HG02885 (cell line): ENCODE measurements at regions not wholly inside any gene's neighbourhood (a gene's known extent, or its start where the extent isn't known, plus 50 kb on each side); places are given as distances from the start of the nearest gene placed in this dataset.
A peak's percentile ranks its signal among the peaks of the same experiment; 100 is the strongest.
"Not testable (repeated sequence)": the region's sequence is repeated elsewhere in the genome, so short reads cannot be mapped to it uniquely, and the experiment has no call there.

ENCODE experiments used
- ATAC-seq: cut with Tn5 transposase; IDR thresholded peaks from one replicate; pipeline ENCODE4 v1.9.1; 2021; ENCODE audit warnings: mild to moderate bottlenecking; ENCODE audit not compliant: unreplicated experiment, poor library complexity

- ATAC-seq: not testable (repeated sequence)
These were observed 237.2 kb upstream of the PLGLB1 start for GRCh38 chr2:87258887-87259286.

- ATAC-seq: not testable (repeated sequence)
These were observed 240.6 kb upstream of the PLGLB1 start for GRCh38 chr2:87262184-87262702.

- ATAC-seq: not testable (repeated sequence)
These were observed 242.3 kb upstream of the PLGLB1 start for GRCh38 chr2:87263868-87264518.

DNA sequence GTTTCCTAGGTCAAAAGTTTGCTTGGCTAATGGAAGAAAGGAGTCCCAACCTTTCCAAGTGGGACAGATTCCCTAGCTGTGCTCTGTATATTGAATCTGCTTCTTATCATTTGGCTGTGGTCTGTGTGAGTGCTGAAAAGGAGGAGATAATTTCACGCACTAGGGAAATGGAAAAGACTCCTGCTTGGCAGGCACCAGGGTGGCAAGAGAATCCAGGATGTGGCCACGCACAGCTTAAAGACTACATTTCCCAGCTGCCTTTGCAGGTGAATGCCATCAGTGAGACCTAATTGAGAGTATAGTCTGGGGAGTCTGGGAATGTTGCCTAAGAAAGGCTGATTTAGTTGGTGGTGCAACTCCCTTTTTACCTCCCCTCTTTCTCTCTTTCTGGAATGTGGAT is 253.5 kb upstream of the PLGLB1 start:
- not testable (repeated sequence) for ATAC-seq

- not testable (repeated sequence) for ATAC-seq
These were observed 254.5 kb upstream of the PLGLB1 start for GRCh38 chr2:87275974-87276629.

DNA sequence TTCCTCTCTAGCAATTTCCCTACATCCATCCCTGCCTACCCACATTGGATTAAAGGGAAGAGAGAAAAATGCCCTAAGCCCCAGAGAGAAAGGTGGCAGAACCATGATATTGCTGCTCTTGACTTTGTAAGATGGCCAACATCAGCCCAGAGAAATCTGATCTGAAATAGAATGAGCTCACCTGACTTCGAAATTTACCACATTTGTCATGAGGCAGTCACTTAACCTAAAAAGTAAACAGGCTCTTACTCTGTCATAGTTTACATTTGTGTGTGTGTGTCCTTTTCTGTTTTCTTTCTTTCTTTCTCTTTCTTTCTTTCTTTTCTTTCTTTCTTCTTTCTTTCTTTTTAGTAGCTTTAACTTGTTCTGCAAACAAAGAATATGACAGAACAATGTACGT is 255.0 kb upstream of the PLGLB1 start:
- not testable (repeated sequence) for ATAC-seq

DNA sequence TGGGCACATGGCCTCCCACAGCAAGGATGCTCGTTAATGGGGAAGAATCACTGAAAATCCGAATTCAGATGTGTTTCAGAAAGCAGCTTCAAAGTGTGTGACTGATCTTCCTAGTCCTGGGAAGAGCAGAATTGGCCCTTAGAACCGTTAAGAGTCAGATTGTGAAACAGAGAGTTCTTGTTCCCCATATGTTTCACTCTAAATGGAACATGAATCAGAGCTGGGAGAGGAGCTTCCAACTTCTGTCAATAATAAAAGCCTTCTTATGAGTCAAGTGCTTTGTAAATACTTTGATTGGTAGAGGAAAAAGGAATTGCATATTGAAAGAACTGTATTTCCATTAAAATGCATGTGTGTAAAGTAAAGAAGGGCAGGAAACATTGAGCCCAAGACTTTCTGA is 256.1 kb upstream of the PLGLB1 start:
- ATAC-seq: not testable (repeated sequence)

DNA sequence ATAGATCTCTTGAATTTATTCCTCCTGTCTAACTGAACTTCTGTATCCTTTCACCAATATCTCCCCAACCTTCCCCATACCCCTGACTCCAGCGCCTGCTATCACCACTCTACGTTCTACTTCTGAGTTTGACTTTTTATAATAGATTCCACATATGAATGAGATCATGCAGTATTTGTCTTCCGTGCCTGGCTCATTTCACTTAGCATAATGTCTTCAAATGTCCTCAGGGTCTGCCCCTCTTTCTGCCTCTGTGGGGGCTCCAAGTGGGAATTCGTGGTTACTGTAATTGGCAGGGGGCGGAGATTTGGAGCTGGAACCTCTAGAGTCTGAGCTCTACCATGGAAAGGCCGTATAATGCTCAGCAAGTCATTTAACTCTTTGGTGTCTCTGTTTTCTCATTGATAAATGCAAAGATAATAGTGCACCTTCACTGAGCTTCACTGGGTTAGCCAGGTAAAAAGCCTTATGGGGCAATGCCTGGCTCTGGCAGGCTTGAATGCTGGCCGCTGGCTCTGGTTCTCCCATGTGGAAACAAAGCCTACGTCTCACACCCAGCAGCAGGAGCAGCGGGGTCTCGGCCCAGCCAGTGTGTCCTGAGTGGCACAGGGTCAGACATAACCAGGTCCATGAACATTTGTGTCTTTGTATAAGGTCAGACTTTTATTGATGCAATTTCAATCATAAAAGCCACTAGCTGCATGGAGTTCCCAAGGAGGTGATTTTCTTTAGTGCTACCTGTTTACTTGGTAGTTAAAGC is 259.1 kb upstream of the PLGLB1 start:
- ATAC-seq: not testable (repeated sequence)

DNA sequence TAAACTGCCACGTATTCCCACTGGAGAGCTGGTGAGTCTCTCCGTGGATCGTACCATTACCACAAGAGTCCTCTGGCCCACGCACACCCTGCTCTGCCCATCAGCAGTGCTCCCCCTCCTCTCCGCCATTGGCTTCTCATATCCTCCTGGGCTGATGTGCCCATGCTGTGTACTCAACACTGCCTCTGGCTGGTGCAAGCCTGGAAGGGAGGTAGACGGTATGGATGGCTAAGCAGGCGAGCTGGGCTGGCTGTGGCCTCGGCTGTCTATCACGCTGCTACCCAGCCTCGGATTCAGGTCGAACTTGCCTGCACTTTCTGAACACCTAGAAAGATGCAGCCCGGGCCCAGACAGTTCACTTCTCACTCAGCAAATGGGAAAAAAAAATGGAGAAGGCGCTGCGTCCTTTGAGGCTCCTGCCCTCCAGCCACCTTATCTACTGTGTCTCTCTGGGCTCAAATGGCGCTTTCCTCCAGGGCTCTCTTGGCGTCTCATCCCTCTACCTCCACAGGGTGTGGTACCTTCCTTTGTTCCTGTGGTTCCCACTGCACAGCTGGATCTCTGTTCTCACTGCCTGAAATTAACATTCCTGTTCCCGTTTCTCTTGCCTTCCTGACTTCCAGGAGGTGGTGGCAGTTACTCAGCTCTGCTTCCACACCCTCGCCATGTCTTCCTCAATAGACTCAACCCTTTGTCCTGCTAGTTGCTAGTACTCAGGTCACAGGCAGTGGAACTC is 262.3 kb upstream of the PLGLB1 start:
- not testable (repeated sequence) for ATAC-seq

DNA sequence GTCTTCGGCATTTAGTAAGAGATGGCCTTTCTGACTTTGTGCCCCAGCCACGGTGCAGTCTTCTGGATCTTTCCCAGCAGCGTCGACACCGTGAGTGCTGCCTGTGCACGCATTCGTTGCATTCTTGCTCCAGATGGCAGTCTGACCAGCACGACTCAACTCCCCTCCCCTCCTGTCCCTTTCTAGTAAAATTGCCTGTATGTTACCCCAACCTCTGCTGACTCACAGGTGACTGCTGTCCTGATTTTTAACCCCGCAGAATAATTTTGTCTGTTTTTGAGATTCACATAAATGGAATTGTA is 262.8 kb upstream of the PLGLB1 start:
- ATAC-seq: not testable (repeated sequence)

DNA sequence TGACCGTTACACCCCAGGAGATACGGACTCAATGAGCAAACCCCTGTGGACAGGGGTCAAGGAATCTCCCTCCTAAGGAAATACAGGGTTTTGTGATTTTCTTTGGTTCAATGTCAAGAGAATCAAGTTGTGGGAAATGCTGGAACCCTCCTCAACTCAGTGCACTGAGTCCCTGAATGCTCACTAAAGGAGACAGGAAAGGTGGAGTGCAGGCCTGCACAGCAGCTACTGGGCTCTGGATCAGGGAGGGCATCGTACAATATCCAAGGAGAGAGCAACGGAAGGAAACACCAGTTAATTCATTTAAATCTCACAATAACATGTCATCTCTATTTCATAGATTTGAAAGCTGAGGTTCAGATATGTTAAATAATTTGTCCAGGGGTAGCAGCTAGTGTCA is 263.5 kb upstream of the PLGLB1 start:
- ATAC-seq: not testable (repeated sequence)

- ATAC-seq: peak; percentile 90
These were observed 269.1 kb upstream of the PLGLB1 start for GRCh38 chr2:87290566-87291307.

- ATAC-seq: not testable (repeated sequence)
These were observed 270.0 kb upstream of the PLGLB1 start for GRCh38 chr2:87291400-87292200.

GRCh38 chr2:87293931-87294594 is 272.4 kb upstream of the PLGLB1 start:
- ATAC-seq: not testable (repeated sequence)

GRCh38 chr2:87295135-87295534 is 273.5 kb upstream of the PLGLB1 start:
- ATAC-seq: not testable (repeated sequence)

DNA sequence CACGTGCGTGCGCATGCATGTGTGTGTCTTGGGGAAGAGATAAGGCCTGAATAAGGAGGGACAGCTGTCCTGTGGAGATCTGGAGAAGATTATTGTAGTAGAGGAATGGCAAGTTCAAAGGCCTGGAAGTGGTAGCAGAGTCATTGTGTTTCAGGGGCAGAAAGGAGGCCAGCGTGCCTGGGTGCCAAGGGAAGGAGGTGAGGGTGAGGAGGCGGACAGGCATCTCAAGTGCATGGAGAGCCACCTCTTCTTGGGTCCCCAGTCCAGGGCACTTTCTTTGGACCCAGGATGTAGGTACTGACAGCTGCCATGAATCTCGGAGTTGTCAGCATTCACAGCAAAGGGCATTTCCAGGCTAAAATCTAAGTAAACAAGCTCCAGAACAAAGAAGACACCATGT is 279.7 kb upstream of the PLGLB1 start:
- not testable (repeated sequence) for ATAC-seq

DNA sequence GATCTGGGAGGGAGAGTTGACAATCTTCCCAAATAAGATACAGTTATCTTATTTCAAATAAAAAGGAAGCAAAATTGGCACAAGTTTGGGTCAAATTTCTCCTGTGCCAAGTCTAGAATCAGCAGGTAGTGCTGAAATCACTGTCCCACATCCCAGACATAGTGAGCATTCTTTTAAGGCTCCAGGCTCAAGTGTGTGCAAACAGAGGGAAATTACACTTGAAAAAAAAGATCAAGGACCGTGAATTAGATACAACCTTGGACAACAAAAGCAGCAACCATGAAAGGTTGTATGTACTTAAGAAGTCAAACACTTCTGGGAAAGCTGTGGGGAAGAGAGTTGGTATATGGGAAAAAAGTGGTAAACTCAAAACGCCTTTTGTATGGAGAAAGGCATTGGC is 280.2 kb upstream of the PLGLB1 start:
- not testable (repeated sequence) for ATAC-seq

DNA sequence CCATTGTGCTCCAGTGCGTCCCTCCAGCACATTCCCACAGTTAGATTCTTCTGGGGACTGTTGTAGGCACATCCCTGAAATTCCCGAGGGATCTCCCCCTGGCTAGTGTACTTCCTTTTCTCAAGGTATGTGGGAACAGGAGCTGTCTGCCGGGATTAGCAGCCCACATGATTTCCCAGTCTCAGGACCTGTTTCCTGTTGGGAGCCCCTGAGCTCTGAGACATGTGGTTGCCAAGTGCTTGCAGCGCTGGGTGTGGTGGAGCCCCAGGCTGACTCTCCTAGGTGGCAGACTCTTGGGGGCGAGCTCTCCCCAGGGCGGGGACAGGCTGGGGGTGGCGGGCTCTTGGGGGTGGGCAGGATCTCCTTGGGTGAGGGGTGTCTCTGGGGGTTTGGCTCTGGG is 287.0 kb upstream of the PLGLB1 start:
- not testable (repeated sequence) for ATAC-seq
